Peyer's patch (tissue), 4 donors: ENCODE measurements at regions not wholly inside any gene's neighbourhood (a gene's known extent, or its start where the extent isn't known, plus 50 kb on each side); places are given as distances from the start of the nearest gene placed in this dataset.
A peak's percentile ranks its signal among the peaks of the same experiment; 100 is the strongest.

Experiments
- DNase-seq, 3 donors: peaks; one replicate each; pipeline ENCODE4 v3.0.0-alpha.2; 2017 to 2019
- H3K27ac ChIP-seq, 4 donors: fragments of 200-600 bp; sonication (generic); one replicate each; pipeline ENCODE4 v1.5.1; 2016 to 2019
- H3K27me3 ChIP-seq, 2 donors: fragments of 200-600 bp; sonication (generic); one replicate each; pipeline ENCODE4 v1.5.1; 2019
- H3K36me3 ChIP-seq, 3 donors: fragments of 200-600 bp; sonication (generic); one replicate each; pipeline ENCODE4 v1.5.1; 2016 to 2019
- H3K4me1 ChIP-seq, 4 donors: fragments of 200-600 bp; sonication (generic); one replicate each; pipeline ENCODE4 v1.5.1; 2016 to 2019
- H3K4me3 ChIP-seq, 4 donors: fragments of 200-600 bp; sonication (generic); 1 replicate in 3 of 4; 2 replicates in 1 of 4; pipeline ENCODE4 v1.5.1; 2016 to 2019; ENCODE audit warnings: mild to moderate bottlenecking in 1 of 4
- H3K9me3 ChIP-seq, 4 donors: fragments of 200-600 bp; sonication (generic); one replicate each; pipeline ENCODE4 v1.5.1; 2016 to 2019; ENCODE audit warnings: mild to moderate bottlenecking in 1 of 4
- POLR2A ChIP-seq, 2 donors: fragments of 450-650 bp; IDR thresholded peaks; one replicate each; pipeline ENCODE4 v1.5.1; 2017; ENCODE audit warnings: antibody characterized with exemption in 2 of 2, mild to moderate bottlenecking in 2 of 2, moderate library complexity in 2 of 2
- TF ChIP-seq, protein P1 (sequence below), 6 experiments: fragments of 450-650 bp in 4 of 6; fragments of 200-600 bp in 2 of 6; sonication (generic) in 1 of 6; IDR thresholded peaks; one replicate each; pipeline ENCODE4 v1.5.1; 2017 to 2019; ENCODE audit warnings: antibody characterized with exemption in 6 of 6, mild to moderate bottlenecking in 3 of 6, moderate library complexity in 1 of 6

DNA sequence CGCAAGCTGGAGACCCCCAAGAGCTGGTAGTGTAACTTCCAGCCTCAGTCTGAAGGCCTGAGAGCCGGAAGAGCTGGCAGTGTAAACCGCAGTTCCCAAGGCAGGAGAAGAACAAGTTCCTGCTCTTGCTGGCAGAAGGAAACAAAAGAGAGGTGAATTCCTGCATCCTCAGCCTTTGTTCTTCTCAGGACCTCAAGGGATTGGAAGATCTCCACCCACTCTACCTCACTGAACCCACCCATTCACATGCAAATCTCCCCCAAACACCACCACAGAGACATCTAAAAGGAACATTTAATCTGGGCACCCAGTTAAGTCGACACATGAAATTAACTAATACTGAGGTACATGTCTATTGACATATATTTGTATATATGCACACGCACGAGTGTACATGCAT lies 1310.3 kb downstream of the TBC1D22A start:
- DNase-seq = no peak
- Histone ChIP-seq H3K4me1 (no peaks in the 10 kb centered on the region), H3K4me3 (no peak overlapping the region), H3K36me3 (no peaks in the 10 kb centered on the region), H3K27ac (no peak overlapping the region), H3K9me3 (no peaks in the 10 kb centered on the region), H3K27me3 (no peaks in the 10 kb centered on the region)
- no peak for TF ChIP-seq POLR2A (IDR thresholded peaks at IDR 0.05)
- TF ChIP-seq, protein P1, sequence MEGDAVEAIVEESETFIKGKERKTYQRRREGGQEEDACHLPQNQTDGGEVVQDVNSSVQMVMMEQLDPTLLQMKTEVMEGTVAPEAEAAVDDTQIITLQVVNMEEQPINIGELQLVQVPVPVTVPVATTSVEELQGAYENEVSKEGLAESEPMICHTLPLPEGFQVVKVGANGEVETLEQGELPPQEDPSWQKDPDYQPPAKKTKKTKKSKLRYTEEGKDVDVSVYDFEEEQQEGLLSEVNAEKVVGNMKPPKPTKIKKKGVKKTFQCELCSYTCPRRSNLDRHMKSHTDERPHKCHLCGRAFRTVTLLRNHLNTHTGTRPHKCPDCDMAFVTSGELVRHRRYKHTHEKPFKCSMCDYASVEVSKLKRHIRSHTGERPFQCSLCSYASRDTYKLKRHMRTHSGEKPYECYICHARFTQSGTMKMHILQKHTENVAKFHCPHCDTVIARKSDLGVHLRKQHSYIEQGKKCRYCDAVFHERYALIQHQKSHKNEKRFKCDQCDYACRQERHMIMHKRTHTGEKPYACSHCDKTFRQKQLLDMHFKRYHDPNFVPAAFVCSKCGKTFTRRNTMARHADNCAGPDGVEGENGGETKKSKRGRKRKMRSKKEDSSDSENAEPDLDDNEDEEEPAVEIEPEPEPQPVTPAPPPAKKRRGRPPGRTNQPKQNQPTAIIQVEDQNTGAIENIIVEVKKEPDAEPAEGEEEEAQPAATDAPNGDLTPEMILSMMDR (IDR thresholded peaks at IDR 0.05) = no peak

DNA sequence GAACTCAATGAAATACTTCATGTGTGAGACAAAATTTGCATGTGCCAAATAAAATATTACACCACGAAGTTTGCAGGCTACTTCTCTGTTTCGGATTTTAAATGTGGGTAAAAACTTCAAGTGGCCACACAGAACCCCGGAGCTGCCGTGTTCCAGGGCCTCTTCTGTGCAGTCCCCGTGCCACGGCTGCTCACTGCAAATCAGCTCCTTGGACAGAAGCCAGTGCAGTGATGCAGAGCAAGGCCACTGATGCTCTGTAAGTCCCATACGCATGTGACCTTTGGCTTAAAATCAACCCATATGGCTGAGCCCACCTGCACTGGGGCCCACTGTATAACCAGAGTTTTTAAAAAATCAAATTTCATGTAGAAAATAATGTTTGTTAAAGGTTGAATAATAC lies 1309.4 kb downstream of the TBC1D22A start:
- no peaks in the 10 kb centered on the region for H3K27me3 ChIP-seq
- H3K27ac ChIP-seq = no peak overlapping the region
- no peaks in the 10 kb centered on the region for H3K9me3 ChIP-seq
- no peaks in the 10 kb centered on the region for H3K4me1 ChIP-seq
- TF ChIP-seq, protein P1 (IDR thresholded peaks at IDR 0.05) = no peak
- no peak for TF ChIP-seq POLR2A (IDR thresholded peaks at IDR 0.05)
- H3K4me3 ChIP-seq = no peak overlapping the region
- DNase-seq = no peak
- H3K36me3 ChIP-seq = no peaks in the 10 kb centered on the region

DNA sequence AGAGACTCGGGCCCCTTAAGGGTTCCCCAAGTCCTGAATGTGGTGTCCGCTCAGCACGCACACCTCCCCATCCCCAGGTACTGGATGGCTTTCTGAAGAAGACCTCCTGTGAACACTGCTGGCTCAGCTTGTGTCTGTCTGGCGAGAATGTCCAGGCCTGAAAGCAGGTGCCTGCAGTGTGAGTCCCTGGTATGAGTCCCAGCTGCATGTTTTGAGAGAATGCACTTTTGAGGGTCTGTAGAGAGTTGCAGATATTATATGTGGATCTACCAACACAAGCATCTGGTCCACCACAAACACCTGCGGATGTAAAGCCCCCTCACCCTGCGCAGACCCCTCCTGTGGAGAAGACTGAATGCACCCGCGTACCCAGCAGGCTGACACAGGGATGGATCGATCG lies 1308.9 kb downstream of the TBC1D22A start:
- no peaks in the 10 kb centered on the region for H3K36me3 ChIP-seq
- no peak for DNase-seq
- H3K9me3 ChIP-seq = no peaks in the 10 kb centered on the region
- H3K4me3 ChIP-seq = no peak overlapping the region
- TF ChIP-seq, protein P1 (IDR thresholded peaks at IDR 0.05) = no peak
- TF ChIP-seq POLR2A (IDR thresholded peaks at IDR 0.05) = no peak
- no peaks in the 10 kb centered on the region for H3K27me3 ChIP-seq
- H3K4me1 ChIP-seq = no peaks in the 10 kb centered on the region
- no peak overlapping the region for H3K27ac ChIP-seq

DNA sequence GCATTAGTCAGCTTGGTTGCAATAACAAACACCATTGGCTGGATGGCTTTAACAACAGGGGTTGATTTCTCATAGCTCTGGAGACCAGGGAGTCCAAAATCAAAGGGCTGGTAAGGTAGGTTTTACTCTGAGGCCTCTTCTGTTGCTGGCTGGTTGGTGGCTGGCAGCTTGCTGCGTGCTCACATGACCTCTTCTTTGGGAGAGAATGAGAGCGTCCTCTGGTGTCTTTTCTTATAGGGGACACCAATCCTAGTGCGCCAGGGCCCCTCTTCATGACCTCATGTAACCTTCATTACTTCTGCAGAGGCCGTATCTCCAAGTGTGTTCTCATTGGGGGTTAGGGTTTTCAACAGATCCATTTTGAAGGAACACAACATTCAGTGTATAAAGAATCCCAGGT lies 1308.3 kb downstream of the TBC1D22A start:
- Histone ChIP-seq H3K4me3 (no peak overlapping the region), H3K9me3 (no peaks in the 10 kb centered on the region), H3K27ac (no peak overlapping the region), H3K36me3 (no peaks in the 10 kb centered on the region), H3K4me1 (no peaks in the 10 kb centered on the region), H3K27me3 (no peaks in the 10 kb centered on the region)
- TF ChIP-seq, protein P1 (IDR thresholded peaks at IDR 0.05) = no peak
- no peak for TF ChIP-seq POLR2A (IDR thresholded peaks at IDR 0.05)
- DNase-seq = no peak

DNA sequence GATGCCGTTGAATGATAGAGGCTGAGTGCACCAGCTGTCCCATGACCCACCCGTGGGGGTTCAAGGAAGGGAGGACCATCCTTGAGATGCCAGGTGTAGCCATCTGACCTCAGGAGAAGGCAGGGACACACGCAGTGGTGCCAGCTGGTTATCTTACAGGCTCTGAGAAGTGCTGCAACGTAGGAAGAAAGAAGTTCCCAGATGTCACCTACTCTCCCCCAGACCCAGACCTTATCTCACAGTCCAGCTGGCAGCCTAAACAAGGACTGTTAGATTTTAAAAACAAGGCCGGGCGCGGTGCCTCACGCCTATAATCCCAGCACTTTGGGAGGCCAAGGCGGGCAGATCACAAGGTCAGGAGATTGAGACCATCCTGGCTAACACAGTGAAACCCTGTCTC lies 1307.6 kb downstream of the TBC1D22A start:
- Histone ChIP-seq H3K27me3 (no peaks in the 10 kb centered on the region), H3K9me3 (no peaks in the 10 kb centered on the region), H3K36me3 (no peaks in the 10 kb centered on the region), H3K27ac (no peak overlapping the region), H3K4me1 (no peaks in the 10 kb centered on the region), H3K4me3 (no peak overlapping the region)
- peak in 1 of 3 donors; percentile 22 for DNase-seq
- TF ChIP-seq, protein P1 (IDR thresholded peaks at IDR 0.05) = no peak
- no peak for TF ChIP-seq POLR2A (IDR thresholded peaks at IDR 0.05)

DNA sequence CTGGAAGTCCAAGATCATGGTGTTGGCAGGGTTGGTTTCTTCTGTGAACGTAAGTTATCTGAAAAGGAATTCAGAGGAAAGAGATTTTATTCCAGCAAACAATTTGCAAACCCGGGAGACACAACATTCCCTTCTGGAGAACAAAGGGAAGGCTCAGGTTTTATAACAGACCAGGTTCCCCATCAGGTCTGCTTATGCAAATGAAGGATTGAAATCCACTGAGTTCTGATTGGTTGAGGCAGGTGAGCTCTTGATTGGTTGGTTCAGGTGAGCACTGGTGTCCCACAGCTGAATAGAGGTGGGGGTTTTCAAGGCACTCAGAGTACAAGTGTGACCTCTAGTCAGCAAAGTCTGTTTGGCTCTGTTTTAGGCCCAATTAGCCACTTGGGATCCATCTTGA lies 1306.8 kb downstream of the TBC1D22A start:
- no peak overlapping the region for H3K27ac ChIP-seq
- no peak for DNase-seq
- H3K4me1 ChIP-seq = no peaks in the 10 kb centered on the region
- H3K4me3 ChIP-seq = no peak overlapping the region
- no peaks in the 10 kb centered on the region for H3K36me3 ChIP-seq
- H3K27me3 ChIP-seq = no peaks in the 10 kb centered on the region
- no peaks in the 10 kb centered on the region for H3K9me3 ChIP-seq
- TF ChIP-seq POLR2A (IDR thresholded peaks at IDR 0.05) = no peak
- TF ChIP-seq, protein P1 (IDR thresholded peaks at IDR 0.05) = no peak
